C1 segment of cervical spinal cord (tissue), 14 donors: ENCODE measurements at regions not wholly inside any gene's neighbourhood (a gene's known extent, or its start where the extent isn't known, plus 50 kb on each side); places are given as distances from the start of the nearest gene placed in this dataset.

Experiments used
- DNase-seq, 14 donors: peaks; one replicate each; lab custom pipeline; 2025; lab: John Stamatoyannopoulos, UW

DNA sequence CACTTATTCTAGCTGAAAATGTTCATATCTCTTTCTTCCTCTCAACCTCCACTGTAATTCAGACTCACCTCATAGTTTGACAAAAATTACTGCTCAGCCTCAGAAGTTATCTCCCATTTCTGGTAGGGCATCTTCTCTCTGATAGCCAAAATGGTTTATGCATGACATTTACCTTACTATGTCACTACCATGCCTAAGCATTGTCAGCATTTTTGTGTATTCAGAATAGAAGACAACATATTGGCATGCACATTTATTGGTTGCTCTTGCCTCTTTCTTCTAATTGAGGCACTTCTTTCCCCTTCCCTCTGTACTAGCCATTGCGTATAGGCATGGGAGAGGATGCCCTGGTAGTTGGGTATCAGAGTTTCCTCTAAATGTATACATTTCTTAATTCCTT is 406.1 kb upstream of the DCC start:
- DNase-seq = no peak

DNA sequence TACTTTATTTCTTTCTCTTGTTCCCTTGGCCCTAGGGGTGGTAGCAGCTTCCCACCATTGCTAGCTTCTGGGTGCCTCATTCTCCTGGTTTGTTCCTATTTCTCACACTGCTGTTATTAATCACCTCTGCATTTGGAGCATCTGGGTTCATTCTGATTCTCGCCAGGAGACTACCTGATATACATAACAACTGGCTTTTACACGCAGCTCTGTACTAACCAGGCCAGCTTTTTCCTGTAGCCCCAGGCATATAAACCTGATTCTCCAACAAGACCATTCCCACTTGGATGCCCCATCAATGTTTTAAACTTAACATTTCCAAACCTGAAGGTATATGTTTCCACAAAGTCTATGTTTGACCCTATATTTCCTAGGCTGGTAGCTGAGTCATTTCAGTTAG is 403.9 kb upstream of the DCC start:
- DNase-seq = no peak

DNA sequence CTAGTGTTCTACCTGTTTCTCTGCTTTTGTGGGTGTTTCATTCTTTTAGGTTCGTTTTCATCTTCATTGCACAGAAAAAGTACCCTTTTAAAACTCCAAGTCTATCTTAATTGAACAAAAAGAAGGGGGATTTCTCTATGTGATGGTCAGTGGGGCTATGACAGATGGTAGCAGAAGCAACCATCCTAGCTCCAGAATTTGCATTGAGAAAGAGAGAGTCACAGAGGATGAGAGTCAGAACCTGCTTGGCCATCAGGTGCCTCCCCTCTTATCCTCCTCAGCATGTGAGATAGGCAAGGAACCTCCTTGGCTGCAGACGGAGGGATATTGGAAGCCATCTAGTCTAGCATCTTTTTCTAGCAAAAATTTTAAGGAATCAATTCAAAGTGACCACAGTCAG is 398.0 kb upstream of the DCC start:
- DNase-seq = no peak

DNA sequence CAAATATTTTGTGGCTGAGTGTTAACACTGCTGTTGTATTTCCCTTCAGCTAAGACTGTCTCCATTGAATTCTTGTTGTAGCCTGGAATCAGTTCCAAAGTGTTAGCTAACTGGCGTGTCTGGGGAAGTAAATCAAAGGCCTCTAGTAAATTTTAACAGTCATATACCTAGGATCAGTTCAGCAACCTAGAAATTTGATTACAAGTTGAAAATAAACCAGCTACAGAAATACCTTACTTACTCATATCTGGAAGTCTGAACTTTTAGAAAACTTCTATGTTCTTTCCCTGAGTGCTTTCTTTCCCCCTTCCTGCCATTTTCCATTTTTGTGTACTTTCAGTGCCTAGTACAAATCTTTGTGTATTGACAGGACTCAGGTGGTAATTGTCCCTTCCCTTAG is 396.7 kb upstream of the DCC start:
- DNase-seq = no peak

DNA sequence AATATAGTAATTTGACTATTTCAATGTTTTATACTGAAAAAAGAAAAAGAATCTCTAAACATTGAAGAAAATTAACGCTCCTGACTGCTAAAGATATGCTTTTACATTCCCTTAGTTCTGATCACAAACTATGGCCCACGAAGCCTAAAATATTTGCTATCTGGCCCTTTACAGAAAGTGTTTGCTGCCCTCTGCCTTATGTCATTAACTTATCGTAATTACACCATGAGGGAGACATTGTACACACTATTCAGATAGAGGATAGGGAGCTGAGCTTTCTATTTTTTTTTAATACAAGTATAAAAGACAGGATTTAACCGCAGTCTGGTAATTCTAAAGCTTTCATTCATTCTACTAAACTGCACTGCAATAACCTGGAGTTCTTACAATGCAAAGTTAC is 393.1 kb upstream of the DCC start:
- no peak for DNase-seq

DNA sequence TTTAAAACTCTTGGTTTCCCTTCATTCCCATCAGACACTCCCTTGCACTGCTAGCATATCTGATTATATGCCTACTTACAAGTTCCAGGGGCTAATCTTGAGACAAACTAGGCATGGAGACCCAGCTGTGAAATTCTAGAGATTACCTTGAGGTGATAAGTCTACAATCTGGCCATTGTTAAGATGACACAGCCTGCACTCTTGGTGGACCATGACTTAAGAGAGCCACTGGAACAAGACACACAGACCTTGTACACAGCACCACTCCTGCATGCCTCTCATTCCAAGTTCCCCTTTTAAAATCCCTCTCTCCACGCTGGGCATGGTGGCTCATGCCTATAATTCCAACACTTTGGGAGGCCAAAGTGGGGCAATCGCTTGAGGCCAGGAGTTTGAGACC is 387.2 kb upstream of the DCC start:
- DNase-seq = no peak

DNA sequence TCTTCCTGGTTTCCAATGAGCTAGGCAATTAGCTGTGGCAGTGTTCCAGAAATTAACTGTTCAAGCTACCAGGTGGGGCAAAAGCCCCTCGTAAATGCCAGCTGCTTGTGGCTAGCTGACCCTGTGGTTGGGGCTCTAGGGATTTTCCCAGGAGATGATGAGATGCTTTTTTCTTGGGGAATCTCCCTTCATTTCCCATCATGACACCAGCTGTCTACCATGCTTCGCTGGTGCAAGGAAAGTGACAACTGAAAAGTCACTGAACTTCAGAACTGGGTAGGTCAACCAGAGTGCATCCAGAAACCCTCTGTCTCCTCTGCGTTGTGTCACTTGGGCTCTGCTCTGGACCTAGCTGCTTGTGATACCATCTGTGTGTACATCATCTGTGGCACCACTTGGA is 386.5 kb upstream of the DCC start:
- DNase-seq = no peak

DNA sequence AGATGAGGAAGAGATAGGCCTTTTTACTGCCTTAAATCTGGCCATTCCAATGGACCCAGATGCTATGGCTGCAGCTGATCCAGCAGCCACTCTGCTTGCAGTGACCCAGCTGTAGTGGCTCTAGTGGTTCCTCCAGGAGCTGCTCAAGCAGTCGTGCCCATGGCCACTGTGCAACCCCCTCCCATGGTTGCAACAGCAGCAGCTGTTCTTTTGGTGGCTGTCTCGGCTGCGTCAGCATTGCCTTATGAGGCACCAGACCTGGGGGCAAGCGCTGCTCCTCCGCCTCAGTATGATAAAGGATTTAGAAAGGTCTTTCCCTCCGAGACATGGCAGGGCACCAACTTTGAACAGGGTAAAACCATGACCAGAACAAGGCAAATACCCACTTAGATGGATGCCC is 384.9 kb upstream of the DCC start:
- DNase-seq = no peak

DNA sequence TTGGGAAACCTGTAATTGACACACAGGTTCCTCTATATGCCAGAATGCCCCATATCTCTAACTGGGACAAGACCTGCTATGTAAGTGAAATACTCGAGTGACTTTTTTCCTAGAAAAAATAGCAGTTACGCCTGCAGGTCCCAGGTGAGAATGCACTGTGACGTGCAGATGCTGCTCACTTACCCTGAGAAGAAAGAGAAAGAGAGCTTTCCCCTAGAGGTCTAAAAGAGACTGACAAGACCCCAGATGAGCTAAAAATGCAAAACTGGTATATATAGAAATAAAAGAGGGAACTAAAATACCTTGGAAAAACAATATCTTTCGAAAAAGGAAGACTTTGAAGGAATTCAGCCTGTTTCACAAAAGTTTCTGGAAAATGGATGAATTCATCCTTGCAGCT is 383.0 kb upstream of the DCC start:
- no peak for DNase-seq

DNA sequence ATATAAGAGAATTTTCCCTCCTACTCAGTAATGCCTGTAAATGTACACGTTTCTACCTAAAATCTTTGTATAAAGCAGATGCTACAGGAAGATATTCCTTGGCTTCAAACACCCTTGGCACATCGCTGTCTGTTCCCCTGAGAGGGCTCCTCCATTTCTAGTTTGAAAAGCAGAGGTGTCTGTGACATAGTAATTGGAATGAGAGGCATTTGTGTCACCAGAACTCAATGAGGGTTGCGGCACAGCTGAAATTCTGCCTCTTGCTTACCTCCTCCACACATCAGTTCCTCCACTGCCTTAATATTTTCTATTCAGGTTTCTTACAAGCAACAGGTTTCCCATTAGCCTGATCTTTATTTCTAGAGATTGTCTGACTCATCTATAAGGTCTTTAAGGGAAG is 359.9 kb upstream of the DCC start:
- DNase-seq = no peak

DNA sequence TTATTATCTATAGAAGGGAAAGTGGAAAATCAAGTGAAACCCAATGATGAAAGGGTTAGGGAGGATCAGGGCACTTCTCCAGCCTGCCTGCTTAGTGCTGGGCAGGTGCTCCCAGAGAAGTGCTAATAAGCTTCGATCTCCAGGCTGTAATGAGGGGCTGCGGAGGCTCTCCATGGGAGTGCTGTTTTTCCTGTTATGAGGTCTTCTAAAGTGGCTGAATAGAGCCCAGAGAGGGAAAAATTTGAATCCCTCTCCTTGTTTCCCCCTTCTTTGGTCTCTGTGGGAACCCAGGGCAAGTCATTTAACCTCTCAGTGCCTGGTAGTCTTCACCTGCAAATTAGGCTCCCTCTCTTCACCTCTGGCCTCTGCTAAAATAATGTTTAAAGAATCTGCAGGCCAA is 351.7 kb upstream of the DCC start:
- DNase-seq = no peak

DNA sequence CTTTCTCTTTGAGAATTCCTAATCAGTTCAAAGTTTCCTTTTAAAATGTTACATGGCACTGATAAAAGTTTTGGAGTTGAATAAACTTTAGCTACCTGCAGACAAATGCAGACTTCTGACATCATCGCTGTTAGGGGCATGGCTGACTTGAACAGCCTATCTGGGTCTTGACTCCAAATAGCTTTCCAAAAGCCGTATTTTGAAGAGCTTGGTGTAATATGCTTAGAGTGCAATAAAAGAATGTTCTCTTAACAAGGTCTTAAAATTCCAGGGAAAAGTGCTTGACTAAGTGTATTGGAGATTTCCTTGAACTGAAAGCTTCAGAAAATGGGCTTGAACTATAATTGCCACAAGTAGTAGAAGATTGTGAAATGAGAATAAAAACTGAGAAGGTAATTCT is 342.9 kb upstream of the DCC start:
- no peak for DNase-seq

DNA sequence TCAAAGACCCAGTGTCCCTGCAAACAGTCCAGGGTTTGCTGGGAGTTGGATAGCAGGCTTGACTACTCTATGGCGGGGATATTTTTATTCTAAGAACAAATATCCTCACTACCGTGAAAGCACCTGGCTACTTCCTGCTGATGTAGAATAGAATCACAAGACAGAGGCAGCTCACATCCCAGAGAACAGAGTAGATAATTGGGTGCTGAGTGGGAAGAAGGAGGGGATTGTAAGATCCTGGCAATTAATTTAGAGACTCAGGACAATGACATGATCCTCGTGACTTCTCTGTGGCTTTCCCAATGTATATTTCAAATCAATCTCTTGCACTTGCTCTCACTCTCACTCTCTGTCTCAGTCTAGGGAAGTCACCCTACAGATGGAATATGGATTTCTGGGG is 341.9 kb upstream of the DCC start:
- DNase-seq = no peak

DNA sequence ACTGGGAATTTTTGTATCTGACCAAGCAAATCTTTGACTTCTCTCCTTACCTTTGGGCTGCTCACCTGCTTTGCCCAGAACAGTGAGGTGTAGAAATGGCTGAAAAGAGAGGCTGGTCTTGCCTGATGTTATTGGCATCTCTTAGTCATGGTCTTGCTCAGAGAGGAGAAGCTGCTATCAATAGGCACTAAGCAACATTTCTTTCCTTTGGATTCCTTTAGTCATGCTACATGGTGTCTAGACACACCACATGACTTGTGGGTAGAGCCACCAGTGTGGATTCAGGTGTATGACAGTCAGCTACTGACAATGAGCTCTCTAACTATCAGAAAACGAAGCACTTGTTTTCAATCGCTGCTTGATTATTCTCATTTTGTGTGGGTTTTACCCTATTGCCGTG is 341.3 kb upstream of the DCC start:
- DNase-seq = no peak

DNA sequence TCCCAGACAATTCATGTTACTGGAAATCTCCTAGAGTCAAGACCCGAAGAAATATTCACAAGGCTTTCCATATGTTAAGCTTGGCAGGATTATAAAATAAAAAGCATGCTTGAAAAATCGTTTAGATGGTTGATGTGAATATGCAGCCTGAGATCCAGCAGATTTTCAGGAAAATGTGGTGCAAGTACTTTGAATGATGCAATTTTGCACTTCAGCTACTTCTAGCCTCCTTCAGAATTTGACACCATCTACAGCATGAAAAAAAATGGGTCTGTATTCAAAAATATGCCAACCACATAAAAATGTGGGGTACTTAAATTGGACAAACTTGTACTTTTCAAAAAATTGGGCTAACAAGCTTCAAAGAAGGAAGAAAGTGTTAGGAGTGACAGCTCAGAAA is 340.6 kb upstream of the DCC start:
- no peak for DNase-seq

DNA sequence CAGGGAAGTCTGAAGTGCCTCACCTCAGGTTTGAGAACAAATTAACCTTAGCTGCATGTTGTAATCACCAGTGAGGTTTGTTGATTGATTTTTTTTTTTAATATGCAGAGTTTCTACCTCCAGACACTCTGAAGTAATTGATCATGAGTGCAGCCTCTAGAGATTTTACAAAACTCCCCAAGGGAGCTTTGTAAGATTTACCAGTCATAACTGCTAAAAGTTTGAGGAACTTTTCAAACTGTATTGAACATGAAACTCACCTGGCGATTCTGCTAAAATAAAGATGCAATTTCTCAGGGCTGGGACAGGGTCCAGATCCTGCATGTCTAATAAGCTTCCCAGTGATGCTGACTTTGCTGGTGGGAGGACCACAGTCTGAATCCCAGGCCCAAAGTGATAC is 339.6 kb upstream of the DCC start:
- DNase-seq = no peak

DNA sequence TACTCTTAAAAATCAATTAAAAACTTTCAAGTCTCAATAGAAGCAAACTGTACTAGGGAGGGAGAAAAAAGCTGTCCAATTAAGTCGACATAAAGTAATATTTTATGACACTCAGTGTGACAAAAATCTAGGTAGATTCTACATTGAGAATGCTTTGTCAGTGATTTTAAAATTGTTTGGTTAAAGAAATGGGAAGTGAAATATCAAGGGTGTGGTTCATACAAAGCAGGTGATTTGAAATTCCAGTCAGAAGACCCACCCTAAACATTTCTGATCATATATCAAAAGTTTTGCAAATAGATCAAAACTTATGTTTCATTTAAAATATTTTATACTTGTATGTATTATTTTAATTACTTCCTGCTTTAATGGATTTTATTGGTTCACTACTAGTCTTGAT is 338.9 kb upstream of the DCC start:
- DNase-seq = no peak

DNA sequence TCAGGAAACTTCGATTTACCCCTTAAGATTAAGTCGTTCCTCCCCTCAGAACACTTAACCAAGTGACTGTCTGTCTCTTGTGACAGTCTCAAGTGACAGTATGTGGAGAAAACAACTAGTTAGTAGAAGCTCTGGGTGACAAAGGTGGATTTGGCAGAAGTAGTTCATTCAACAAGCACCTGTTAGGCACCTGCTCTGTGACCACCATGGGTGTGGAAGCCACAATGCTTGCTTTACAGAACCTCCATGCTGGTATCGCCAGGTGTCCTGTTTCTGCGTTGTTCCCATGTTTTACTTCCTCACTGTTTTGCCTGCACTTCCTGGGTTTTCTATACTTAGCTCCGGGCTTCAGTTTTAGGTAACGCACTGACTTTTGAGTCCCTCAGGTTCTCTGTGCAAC is 337.4 kb upstream of the DCC start:
- DNase-seq = no peak

DNA sequence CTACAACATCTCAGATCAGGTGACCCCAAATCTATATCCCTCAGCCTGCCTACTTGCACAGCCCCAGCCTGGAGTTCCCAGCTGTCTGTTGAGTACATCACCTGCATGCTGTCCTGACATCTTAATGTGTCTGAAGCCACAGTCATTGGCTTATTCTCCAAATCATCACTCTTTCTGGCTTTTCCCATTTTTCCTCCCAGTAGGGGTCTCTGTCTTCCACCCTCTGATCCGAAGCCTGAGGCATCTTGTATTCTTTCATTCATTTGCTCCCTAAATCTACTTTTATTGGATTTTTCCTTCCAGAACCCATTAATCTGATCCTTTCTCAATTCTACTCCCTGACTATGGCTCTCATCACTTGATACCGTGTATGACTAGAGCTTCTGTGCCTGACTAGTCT is 332.9 kb upstream of the DCC start:
- DNase-seq = no peak

DNA sequence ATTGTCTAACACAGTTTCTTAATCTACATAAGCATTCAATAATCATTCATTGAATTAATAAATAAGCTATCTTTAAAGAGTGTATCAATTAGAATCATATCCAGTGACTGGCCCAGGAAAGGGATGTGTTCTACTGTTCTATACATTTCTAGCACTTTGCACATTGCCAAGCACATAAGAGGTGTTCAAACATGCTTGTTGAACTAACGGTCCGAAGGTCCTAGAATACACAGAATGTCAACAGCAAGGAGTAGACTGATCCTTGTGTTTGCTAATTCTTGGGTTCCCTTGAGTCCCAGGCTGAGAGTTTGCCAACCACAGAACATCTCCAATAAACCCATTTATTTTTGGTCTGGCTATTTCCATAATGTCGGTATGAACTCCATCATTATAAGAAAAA is 331.7 kb upstream of the DCC start:
- DNase-seq = no peak

DNA sequence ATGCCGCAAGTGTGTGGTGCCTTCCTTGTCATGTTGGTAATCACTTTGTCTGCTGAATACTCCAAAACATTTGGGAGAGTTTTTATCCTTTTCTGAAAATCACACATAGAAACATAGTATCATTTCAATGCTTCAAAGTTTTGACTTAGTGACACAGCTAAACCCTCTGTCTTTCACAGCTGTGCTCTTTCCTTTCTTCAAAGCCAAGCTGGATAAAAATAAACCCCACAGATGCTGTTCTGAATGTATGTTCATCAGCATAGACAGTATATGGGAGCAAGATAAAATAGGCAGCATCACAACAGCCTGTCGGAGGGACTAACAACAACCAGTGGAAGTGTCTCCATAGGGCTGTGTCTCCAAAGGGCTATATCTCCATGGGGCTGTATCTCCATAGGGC is 331.3 kb upstream of the DCC start:
- no peak for DNase-seq

DNA sequence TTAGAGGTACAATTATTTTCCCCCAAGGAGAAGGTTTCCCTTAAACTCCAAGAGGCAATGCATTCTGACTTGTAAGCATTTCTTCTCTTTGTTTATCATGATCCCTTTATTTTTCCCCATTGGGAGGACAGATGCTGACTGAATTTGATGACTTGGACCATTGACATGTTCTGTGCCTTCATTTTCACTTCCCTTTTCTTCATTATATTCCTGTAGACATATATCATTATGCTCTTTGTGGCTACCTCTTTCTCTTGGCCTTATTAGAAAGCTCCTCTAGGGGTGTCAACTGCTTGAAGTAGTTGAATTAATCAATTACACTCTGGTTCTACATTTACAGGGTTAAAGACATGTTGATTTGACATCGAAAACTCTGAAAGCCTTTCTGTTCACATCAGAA is 330.0 kb upstream of the DCC start:
- no peak for DNase-seq

DNA sequence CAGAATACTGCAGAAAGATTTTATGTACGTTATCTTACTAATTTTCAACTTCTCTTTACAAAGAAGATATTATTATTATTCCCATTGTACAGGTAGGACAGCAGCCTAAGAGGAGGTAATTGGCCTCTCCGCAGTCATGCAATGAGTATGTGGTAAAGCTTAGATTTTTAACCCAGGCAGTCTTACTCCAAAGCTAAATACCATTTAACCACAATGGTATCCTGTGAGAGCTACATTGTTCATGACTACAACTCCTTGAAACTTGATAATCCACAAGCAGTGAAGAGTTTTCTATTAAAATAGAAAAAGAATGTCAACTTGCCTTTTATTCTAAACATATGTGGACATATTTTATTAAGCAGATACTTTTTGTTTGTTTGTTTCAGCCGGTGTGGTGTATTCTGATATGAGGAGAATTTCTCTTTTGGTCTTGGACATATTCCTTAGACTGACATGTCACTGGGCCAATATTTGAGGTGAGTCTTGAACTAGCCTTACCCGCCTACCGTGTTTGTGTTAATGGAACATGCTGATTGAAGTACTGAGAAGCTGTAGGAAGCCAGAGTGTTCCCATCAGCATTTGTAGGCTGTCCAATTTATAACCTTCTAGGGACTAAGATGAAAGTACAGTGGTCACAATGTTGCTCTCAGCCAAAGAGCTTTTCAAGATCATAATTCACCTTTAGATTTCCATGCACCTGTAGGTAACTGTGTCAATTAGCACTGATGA is 293.9 kb upstream of the DCC start:
- DNase-seq = no peak

DNA sequence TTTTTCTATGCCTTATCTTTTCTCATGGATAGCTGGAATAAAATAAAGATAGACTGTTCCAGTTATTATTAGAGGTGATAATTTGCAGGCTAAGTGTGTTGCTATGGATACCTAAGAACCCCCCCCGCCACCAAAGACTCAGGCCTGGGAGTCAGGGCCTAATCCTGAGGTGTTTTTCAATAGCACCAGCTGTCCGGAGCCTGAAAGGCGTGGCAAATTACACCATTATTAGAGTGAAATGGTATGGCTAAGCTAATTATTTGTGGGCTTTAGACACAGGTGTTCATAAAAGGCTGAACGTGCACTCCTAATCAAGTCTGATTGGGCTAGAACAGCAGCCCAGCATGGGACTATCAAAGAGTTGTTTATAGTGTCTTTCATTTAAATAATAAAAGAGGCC is 293.2 kb upstream of the DCC start:
- DNase-seq = no peak

DNA sequence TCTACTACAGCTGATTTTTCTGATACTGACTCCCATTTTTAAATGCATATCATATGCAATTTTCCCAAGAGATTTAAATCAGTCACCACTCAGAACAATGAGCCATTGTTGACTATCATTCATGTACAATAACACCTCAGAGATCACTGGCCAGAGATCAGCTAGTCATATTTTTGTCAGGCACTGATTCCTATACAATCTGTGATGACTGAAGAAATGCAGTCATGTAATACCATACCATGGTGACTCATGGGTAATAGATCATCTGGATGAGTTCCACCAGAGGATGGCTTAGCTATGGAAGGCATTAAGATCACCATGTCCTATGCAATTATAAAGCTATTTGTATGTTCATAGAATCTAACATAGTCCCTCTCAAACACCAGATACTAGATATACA is 285.7 kb upstream of the DCC start:
- DNase-seq = no peak
